Activated T-cell treated with anti-CD3 and anti-CD28 coated beads for 4 hours (primary cell): ENCODE measurements at regions not wholly inside any gene's neighbourhood (a gene's known extent, or its start where the extent isn't known, plus 50 kb on each side); places are given as distances from the start of the nearest gene placed in this dataset.
"Not testable (repeated sequence)": the region's sequence is repeated elsewhere in the genome, so short reads cannot be mapped to it uniquely, and the experiment has no call there.

Source experiments
- DNase-seq: peaks from one replicate; pipeline ENCODE4 v3.0.0-alpha.2; 2020

DNA sequence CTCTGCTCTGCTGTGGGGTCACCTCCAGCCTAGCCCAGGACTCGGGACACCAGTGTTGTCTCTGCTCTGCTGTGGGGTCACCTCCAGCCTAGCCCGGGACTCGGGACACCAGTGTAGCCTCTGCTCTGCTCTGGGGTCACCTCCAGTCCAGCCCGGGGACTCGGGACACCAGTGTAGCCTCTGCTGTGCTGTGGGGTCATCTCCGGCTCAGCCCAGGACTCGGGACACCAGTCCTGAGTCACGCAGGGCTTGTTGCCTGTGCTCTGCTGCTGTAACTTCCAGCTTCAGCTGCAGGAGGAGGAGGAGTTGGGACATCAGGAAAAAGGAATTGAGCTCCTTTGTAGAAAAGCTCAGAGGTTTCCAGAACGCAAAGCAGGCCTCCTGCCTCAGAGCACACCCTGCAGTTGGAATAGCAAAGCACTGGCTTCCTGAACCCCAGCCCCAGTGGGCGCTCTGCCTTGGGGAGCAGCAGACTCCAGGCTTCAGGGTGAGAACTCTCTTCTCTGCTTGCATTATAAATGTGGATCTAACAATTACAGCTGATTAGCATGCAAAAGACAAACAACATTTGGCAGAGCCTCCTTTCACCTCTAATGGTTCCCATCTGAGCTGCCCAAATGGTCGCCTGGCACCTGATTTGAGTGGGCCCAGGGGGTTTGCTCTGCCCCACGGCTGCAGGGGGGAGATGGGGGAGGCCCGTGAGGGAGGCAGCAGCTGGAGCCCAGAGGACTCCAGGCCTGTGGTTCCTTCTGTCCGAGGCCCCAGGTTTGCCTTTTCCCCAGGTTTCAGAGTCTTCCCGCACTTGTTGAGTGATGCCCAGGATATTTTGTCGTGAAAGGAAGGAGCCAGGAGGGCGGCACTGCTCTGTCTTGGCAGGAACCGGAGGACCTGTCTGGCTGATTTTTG lies 323.7 kb downstream of the ADGRD1 start:
- not testable (repeated sequence) for DNase-seq

DNA sequence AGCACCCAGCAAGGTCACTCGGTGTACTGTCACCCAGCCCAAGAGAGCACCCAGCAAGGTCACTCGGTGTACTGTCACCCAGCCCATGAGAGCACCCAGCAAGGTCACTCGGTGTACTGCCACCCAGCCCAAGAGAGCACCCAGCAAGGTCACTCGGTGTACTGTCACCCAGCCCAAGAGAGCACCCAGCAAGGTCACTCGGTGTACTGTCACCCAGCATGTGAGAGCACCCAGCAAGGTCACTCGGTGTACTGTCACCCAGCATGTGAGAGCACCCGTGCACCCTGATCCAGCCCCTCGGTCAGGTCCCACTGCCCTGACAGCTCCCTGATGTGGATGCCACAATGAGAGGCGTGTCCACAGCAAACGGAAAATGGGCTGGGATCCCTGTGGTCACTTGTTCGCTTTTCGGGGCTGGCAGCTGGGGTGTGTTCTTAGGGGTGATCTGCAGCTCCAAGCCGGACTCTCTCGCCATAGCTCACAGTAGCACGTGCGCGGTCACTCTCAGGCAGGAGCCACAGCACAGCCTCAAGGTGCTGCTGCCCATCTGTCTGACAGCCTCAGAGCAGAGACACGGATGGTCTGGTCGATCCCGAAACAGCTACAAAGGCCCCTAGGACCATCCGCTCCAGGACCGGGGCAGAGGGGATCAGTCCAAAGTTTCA lies 324.9 kb downstream of the ADGRD1 start:
- DNase-seq = not testable (repeated sequence)

DNA sequence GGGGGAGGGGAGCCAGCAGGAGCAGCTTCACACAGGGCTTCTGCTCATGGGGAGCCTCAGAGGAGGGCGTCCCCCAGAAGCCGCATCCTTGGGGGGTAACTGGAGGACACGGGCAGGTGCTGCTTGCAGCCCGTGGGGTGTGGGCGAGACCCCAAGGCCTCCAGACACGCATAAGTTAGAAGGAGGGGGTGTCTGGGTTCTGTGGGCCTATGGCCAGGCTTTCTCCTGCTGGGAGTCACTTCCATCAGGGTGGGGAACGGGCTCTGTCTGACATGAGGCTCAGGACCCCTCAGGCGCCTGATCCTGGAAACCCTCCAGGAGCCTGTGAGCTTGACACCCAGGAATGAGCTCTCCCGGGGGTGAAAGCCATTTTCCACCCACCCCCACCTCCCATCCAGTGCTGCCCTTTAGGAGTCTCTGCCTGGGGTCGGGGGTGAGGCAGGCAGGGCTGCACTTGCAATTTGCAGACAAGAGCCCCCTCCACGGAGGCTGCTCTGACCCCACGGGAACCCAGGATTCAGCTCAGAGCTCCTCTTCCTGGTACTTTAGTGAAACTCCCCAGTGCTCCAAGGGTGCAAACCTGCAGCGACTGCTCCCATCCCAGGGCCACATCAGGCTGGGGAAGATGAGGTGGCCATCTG lies 325.7 kb downstream of the ADGRD1 start:
- DNase-seq = no peak

DNA sequence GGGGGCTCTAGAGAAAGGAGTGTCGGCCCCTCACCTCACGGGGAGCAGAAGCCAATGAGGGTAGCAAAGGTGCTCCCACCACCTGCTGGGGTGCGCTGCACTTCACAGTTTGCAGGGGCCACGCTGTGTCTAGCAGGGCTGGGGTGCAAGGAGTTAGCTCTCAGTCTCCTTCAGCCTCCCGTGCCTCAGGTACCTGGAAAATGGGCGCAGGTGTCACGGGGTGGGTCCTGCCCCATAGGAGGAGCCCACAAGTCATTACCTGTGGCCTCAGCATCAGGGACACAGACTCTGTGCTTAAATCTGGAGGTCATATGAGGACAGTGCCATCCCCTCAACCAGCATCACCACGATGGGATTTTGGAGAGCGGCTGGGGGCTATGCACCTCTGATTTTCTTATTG lies 326.7 kb downstream of the ADGRD1 start:
- DNase-seq = no peak

DNA sequence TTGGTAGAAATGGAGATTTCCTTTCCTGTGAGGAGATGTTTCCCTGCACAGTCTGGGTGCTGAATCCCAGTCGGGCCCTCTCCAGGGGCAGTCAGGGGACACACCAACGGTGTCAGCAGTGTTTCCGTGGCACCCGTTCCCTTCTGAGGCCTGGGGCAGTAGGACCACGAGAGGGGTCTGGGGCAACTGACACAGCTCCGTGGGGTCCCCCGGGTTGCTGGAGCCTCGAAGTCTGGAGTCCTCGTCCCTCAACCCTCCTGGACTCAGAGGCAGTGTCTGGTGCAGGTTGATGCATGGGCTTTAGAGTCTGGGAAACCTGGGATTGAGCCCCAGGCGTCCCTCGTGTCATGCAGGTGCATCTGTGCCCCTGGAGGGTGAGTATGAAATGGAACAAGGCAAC lies 327.3 kb downstream of the ADGRD1 start:
- no peak for DNase-seq

- DNase-seq = no peak
Measured at GRCh38 chr12:131282292-131283080, 328.8 kb downstream of the ADGRD1 start.

DNA sequence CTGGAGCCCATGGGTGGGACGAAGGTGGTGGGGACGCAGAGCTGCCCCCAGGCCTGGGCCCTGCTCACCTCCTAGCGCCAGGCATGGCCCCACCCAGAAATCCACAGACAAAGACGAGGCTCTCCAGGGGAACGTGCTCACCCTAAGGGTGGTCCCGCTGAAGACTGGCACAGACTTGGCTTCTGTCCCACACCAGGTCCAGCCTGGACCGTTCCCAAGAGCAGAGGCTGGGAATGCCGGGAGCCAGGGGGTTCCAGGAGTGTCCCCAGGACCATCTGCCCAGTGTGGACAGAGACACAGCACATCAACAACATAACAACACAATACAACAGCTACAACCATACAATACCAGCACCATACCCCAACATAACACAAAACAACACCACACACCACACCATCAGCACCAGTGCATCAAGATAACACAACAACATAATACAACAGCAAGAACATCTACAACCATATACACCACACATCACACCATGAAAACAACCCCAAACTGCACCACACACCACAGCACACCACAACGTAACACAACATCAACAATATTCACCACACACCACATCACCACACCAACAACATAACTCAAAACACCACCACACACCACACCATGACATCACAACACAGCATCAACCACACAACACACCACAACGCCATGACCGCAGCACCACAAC lies 329.6 kb downstream of the ADGRD1 start:
- DNase-seq = no peak

DNA sequence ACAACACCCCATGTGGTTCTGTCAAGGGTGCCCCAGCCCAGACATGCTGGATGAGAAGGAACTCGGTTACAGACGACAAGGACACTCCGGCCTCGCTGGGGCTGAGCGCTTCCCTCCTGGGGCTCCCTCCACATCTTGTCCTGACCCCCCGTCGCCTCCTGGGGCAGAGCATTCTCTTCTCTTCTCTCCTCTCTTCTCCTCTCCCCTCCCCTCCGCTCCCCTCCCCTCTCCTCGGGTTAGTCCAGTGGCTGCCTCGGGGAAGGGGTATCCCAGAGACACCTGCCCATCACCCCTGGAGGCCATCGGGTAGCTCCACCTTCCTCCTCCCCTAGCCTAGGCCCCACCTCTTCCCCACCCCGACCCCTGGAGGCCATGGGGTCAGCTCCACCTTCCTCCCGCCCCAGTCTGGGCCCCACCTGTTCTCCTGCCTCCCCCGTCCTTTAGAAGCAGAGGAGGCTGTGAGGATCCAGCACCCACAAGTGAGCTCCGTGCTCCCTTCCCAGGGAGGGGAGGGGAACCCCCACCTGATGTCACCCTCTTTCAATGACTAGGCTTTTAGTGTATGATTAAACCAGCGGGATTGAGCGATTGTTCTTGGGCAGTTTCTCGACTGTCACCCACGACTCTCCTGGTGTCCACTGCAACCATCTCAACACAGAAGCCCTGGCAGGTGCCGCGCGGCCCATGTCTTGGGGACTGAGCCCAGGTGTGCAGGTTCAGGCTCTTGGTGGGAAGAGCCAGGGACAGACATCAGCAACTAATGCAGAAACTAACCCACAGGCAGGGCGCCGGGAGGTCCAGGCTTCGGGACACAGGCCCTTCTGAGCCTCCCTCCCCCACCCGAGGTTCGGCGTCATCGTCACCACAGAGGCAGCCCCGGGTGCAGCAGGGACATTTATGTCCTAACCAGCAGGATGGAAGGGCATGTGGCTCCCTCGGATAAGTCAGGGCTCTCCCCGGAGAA lies 330.4 kb downstream of the ADGRD1 start:
- not testable (repeated sequence) for DNase-seq

DNA sequence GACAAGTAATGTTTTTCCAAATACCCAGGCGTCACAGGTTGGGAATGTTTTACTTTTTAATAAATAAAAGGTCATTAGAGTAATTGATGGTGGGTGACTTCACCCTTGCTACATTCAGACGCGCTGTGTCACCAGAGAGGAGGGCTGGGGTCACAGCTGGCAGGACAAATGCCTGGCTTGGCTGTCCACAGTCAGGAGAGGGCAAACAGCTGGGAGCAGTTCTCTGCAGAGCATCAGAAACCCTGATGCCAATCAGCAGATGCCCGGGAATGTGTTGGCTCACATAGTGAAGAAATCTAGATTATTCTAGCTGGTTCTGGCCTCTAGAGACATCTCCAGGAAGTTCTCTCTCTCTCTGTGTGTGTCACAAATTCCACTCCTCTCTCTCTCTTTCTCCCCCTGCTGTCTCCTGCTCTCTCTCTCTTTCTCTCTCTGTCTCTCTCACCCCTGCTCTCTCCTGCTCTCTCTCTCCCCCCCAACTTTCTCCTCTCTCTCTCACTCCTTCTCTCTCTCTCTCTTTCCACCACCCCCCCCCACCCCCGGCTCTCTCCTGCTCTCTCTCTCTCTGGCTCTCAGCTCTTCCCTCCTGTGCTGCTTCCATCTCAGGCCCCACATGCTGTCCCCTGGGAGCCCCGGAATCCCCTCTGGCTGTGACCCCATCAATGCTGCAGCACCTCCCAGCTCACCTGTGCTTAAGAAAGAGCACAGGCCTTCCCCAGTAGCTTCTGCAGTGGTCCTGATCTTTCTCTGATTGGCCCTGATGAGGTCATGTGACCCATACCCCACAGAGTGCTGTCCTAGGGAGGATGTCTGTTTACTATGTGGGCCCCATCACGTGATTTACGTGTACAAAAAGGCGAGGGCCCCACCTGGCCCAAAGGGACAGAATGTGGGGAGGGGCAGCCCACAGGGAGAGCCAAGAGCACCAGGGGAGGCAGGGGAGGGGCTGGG lies 331.5 kb downstream of the ADGRD1 start:
- not testable (repeated sequence) for DNase-seq

DNA sequence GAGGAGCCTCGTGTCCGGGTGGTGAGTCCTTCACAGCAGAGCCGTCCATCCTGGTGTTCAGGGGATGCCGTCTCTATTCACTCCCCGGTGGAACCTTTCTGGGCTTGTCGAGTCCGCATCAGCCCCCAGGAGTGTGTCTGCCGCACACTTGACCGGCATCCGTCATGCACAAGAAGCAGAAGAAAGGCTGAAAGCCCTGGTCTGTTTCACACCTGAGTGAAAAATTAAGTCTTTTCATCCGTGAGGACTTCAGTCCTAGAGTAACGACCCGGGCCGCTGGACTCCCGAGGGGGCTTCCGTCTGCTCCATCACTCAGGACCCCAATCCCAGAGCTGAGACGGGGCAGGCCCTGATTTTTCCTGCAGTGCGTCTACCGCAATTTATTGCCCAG lies 332.2 kb downstream of the ADGRD1 start:
- DNase-seq = not testable (repeated sequence)

DNA sequence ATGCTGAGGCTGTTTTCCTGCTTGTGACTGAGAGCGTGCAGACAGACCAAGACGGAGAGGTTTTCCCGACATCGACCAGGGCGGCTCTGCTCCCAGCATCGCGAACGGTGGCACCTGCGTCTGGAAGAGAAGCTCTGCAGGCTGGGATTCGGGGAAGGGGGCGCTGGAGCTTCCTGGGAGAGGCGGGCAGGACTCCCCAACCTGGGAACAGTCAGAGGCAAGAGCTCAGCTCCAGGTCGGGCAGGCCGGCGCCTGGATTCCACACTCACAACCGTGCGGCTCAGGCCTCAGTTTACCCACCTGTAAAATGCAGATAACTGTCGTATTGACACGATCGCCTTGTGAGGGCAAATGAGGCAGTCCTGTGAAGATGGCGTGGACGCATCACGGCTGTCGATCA lies 332.6 kb downstream of the ADGRD1 start:
- DNase-seq = not testable (repeated sequence)

DNA sequence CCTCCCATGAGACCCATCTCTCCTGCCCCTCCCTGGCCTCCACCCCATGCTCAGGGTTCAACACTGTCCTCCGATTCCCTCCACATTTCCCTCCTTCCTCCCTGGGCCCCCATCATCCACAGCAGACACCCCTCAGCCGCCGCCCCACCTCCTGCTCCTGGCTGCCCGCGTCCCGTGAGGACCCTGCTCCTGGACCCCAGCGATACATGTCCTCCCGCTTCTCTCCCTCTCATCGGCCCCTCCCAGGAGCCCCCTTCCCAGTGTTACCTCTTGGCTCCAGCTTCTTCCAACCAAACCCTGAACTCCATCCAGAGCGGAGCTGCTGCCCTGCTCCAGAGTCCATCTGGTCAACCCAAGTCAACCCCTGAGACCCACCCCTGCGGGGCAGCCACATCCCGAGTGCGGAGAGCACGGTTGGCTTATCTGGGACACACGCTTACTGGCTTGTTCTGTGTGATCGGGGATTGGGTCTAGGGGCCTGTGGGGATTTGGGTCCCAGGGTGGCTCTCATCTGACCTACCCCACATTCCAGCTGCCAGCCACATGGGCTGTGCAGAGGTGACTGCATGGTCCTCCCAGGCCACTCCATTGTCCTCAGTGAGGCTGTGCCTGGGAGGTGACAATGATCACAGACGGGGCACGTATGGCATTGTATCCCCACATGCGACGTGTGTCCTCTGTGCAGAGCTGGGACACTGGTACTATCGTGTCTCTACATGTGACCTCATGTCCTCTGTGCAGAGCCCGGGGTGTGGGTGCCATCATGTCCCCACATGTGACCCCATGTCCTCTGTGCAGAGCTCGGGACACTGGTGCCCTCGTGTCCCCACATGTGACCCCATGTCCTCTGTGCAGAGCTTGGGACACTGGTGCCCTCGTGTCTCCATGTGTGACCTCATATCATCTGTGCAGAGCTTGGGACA lies 333.6 kb downstream of the ADGRD1 start:
- no peak for DNase-seq

GRCh38 chr12:131287938-131288764 lies 334.4 kb downstream of the ADGRD1 start:
- no peak for DNase-seq

DNA sequence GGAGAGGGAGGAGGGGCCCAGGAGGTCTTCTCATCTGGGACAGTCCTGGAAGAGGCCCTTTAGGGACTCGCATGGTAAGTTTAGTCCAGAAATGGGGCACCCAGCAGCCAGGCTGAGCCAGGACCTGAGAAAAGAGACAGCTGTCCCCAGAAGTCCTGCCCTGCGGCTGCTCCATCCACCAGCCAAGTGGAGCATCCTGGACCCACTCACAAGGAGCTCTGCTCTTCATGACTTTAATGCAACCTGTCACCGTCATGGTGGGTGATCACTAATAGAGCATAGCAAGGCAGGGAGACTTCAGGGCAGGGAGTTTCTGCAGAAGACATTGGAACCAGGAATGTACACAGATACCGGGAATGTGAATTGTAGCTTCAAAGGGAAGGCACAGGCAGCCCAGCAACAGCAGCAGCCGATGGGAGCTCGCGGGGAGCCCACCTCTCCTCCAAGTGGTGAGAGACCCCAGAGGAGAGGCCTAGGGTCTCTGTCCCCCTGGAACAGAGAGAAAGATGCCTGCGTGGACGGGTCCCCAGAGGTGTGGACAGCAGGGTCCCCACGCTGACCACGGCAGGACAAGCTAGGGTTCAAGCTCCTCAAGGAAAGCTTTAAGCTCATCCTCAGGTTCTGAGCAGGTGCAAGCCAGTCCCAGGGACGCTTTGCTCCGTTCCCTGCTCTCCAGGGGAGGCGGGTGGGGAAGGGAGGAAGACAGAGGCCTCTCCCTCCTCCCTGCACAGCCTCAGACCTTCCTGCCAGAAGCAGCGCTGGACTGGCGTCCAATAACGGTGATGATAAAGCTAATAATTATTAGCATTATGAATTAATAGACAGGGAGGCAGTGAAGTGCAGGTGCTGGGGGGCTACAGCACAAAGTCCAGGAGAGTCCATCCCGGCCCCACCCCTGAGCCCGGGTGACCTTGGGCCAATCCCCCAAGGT lies 335.3 kb downstream of the ADGRD1 start:
- DNase-seq = not testable (repeated sequence)

- DNase-seq = not testable (repeated sequence)
Measured at GRCh38 chr12:131289807-131290206, 336.1 kb downstream of the ADGRD1 start.

GRCh38 chr12:131290255-131290959 lies 336.7 kb downstream of the ADGRD1 start:
- no peak for DNase-seq
